H9 (cell line): ENCODE measurements at regions not wholly inside any gene's neighbourhood (a gene's known extent, or its start where the extent isn't known, plus 50 kb on each side); places are given as distances from the start of the nearest gene placed in this dataset.

Source experiments
- DNase-seq: peaks from one replicate; pipeline ENCODE4 v3.0.0-alpha.2; 2017
- H2AFZ ChIP-seq: one replicate; pipeline ENCODE4 v1.6.1; 2013; ENCODE audit warnings: mild to moderate bottlenecking, low read length, control low read depth, moderate library complexity
- H2AK5ac ChIP-seq: 2 replicates; pipeline ENCODE4 v1.6.1; 2013; ENCODE audit warnings: low read length, control low read depth, mixed read lengths; ENCODE audit not compliant: insufficient read length
- H2BK120ac ChIP-seq: one replicate; pipeline ENCODE4 v1.6.1; 2013; ENCODE audit warnings: low read depth, mild to moderate bottlenecking, low read length, control low read depth, inconsistent platforms; ENCODE audit not compliant: poor library complexity, severe bottlenecking
- H2BK12ac ChIP-seq: 2 replicates; pipeline ENCODE4 v1.6.1; 2013; ENCODE audit warnings: low read length, control low read depth, mixed read lengths, low read depth; ENCODE audit not compliant: insufficient read length
- H2BK15ac ChIP-seq: 2 replicates; pipeline ENCODE4 v1.6.1; 2013; ENCODE audit warnings: low read depth, low read length, control low read depth
- H2BK20ac ChIP-seq: one replicate; pipeline ENCODE4 v1.6.1; 2013; ENCODE audit warnings: low read depth, mild to moderate bottlenecking, low read length, control low read depth, inconsistent platforms; ENCODE audit not compliant: poor library complexity, severe bottlenecking
- H2BK5ac ChIP-seq: 2 replicates; pipeline ENCODE4 v1.6.1; 2013; ENCODE audit warnings: low read length, control low read depth, mixed read lengths; ENCODE audit not compliant: insufficient read length
- H3K14ac ChIP-seq: 2 replicates; pipeline ENCODE4 v1.6.1; 2013; ENCODE audit warnings: low read length, control low read depth; ENCODE audit not compliant: insufficient read depth
- H3K18ac ChIP-seq: 2 replicates; pipeline ENCODE4 v1.6.1; 2013; ENCODE audit warnings: low read depth, mild to moderate bottlenecking, mixed read lengths, low read length, control low read depth; ENCODE audit not compliant: insufficient read length
- H3K23ac ChIP-seq: 2 replicates; pipeline ENCODE4 v1.6.1; 2013; ENCODE audit warnings: low read length, control low read depth, mixed read lengths, low read depth; ENCODE audit not compliant: insufficient read length
- H3K23me2 ChIP-seq: 2 replicates; pipeline ENCODE4 v1.6.1; 2013; ENCODE audit warnings: low read depth, mild to moderate bottlenecking, mixed read lengths, low read length, control low read depth; ENCODE audit not compliant: insufficient read length, poor library complexity, severe bottlenecking
- H3K27ac ChIP-seq: 2 replicates; pipeline ENCODE4 v1.5.1; 2013; ENCODE audit warnings: low read length, control low read depth, mixed read lengths, low read depth; ENCODE audit not compliant: insufficient read length
- H3K27me3 ChIP-seq: 2 replicates; pipeline ENCODE4 v1.6.1; 2013; ENCODE audit warnings: low read length, control low read depth, inconsistent platforms; ENCODE audit not compliant: insufficient read depth
- H3K4ac ChIP-seq: 2 replicates; pipeline ENCODE4 v1.6.1; 2013; ENCODE audit warnings: low read depth, mild to moderate bottlenecking, control low read depth, inconsistent platforms, low read length, moderate library complexity
- H3K4me1 ChIP-seq: 2 replicates; pipeline ENCODE4 v1.6.1; 2013; ENCODE audit warnings: low read length, control low read depth, inconsistent platforms; ENCODE audit not compliant: insufficient read depth
- H3K4me2 ChIP-seq: 2 replicates; pipeline ENCODE4 v1.6.1; 2013; ENCODE audit warnings: low read length, control low read depth, mixed read lengths; ENCODE audit not compliant: insufficient read length, insufficient read depth
- H3K56ac ChIP-seq: 2 replicates; pipeline ENCODE4 v1.6.1; 2013; ENCODE audit warnings: low read depth, mild to moderate bottlenecking, mixed read lengths, low read length, control low read depth; ENCODE audit not compliant: insufficient read length
- H3K79me1 ChIP-seq: 2 replicates; pipeline ENCODE4 v1.6.1; 2013; ENCODE audit warnings: low read depth, mild to moderate bottlenecking, moderate library complexity, low read length, control low read depth, inconsistent platforms; ENCODE audit not compliant: insufficient read depth, poor library complexity, severe bottlenecking
- H3K79me2 ChIP-seq: 2 replicates; pipeline ENCODE4 v1.6.1; 2013; ENCODE audit warnings: low read length, control low read depth, inconsistent platforms; ENCODE audit not compliant: insufficient read depth
- H3K9ac ChIP-seq: 2 replicates; pipeline ENCODE4 v1.6.1; 2013; ENCODE audit warnings: low read length, control low read depth, mixed read lengths; ENCODE audit not compliant: insufficient read length; ENCODE audit errors: extremely low read depth
- H3K9me3 ChIP-seq: one replicate; pipeline ENCODE4 v1.6.1; 2013; ENCODE audit warnings: low read depth, low read length, inconsistent platforms; ENCODE audit not compliant: control insufficient read depth
- H3T11ph ChIP-seq: one replicate; pipeline ENCODE4 v1.6.1; 2013; ENCODE audit warnings: mild to moderate bottlenecking, low read length, control low read depth, inconsistent platforms
- H4K20me1 ChIP-seq: one replicate; pipeline ENCODE4 v1.6.1; 2013; ENCODE audit not compliant: control insufficient read depth, insufficient read length, insufficient read depth
- H4K5ac ChIP-seq: 2 replicates; pipeline ENCODE4 v1.6.1; 2013; ENCODE audit warnings: low read depth, mild to moderate bottlenecking, mixed read lengths, low read length, control low read depth; ENCODE audit not compliant: insufficient read length
- H4K8ac ChIP-seq: replicated peaks from 2 replicates; pipeline ENCODE4 v1.6.1; 2013; ENCODE audit warnings: low read length, control low read depth, mixed read lengths, low read depth; ENCODE audit not compliant: insufficient read length
- H4K91ac ChIP-seq: 2 replicates; pipeline ENCODE4 v1.6.1; 2013; ENCODE audit warnings: low read depth, mild to moderate bottlenecking, moderate library complexity, mixed read lengths, low read length, control low read depth; ENCODE audit not compliant: insufficient read length
- H3K27ac Mint-ChIP-seq, 3 experiments: 2 replicates in 2 of 3; 3 replicates in 1 of 3; pipeline ENCODE4 v1.8.0; 2020 to 2021; ENCODE audit warnings: mixed read lengths in 3 of 3, mild to moderate bottlenecking in 1 of 3, moderate library complexity in 1 of 3
- H3K27me3 Mint-ChIP-seq: 2 replicates; pipeline ENCODE4 v1.8.0; 2021; ENCODE audit warnings: low read depth, mild to moderate bottlenecking, moderate library complexity, mixed read lengths
- H3K36me3 Mint-ChIP-seq, 3 experiments: 2 replicates in 2 of 3; 3 replicates in 1 of 3; pipeline ENCODE4 v1.8.0; 2020 to 2021; ENCODE audit warnings: low read depth in 3 of 3, mixed read lengths in 3 of 3; ENCODE audit not compliant: insufficient read depth in 1 of 3
- H3K4me1 Mint-ChIP-seq, 2 experiments: 2 replicates each; pipeline ENCODE4 v1.8.0; 2020; ENCODE audit warnings: mixed read lengths in 2 of 2
- H3K4me3 Mint-ChIP-seq, 2 experiments: 2 replicates in 1 of 2; 3 replicates in 1 of 2; pipeline ENCODE4 v1.8.0; 2020 to 2021; ENCODE audit warnings: mild to moderate bottlenecking in 2 of 2, mixed read lengths in 2 of 2, moderate library complexity in 1 of 2
- H3K9me3 Mint-ChIP-seq, 2 experiments: 2 replicates in 1 of 2; 3 replicates in 1 of 2; pipeline ENCODE4 v1.8.0; 2020; ENCODE audit warnings: mild to moderate bottlenecking in 2 of 2, mixed read lengths in 2 of 2, moderate library complexity in 1 of 2
- CTCF ChIP-seq: fragments of 200-600 bp; sonication (generic); conservative IDR thresholded peaks from 3 replicates; pipeline ENCODE4 v1.8.0; 2021; ENCODE audit warnings: antibody characterized with exemption, mild to moderate bottlenecking
- WGBS: extraction: QIAGEN DNeasy Blood & Tissue Kit; methylation state at CpG from one replicate; pipeline ENCODE4 v1.1.7; 2013; ENCODE audit warnings: missing lambda C conversion rate, low lambda C conversion rate, mixed read lengths; ENCODE audit not compliant: insufficient read length; ENCODE audit errors: extremely low coverage; 5-methylcytosine and 5-hydroxymethylcytosine counted together

- H2BK120ac ChIP-seq, result no peak overlapping the region
- no peak overlapping the region for H2BK20ac ChIP-seq
- DNase-seq, result no peak
- H2AFZ ChIP-seq, result no peak overlapping the region
- H2BK5ac ChIP-seq, result no peak overlapping the region
- H4K20me1 ChIP-seq, result no peaks in the 10 kb centered on the region
- no peak overlapping the region for H3T11ph ChIP-seq
- Mint-ChIP-seq H3K9me3 (no peaks in the 10 kb centered on the region; a peak in 1 of 5 replicates), H3K27me3 (peaks cover 5% of the 10 kb centered on the region), H3K4me3 (no peak overlapping the region), H3K27ac (no peak overlapping the region), H3K36me3 (no peaks in the 10 kb centered on the region; a peak in 1 of 7 replicates), H3K4me1 (peaks cover 10 to 12% of the 10 kb centered on the region in 2 experiments)
- H3K9ac ChIP-seq, result no peak overlapping the region
- H2AK5ac ChIP-seq, result no peak overlapping the region
- no peak overlapping the region for H4K5ac ChIP-seq
- H4K91ac ChIP-seq, result no peak overlapping the region
- no peaks in the 10 kb centered on the region for H3K27me3 ChIP-seq
- H3K4me1 ChIP-seq, result no peaks in the 10 kb centered on the region; the same call in 1 of the 2 replicates
- no peak overlapping the region for H3K14ac ChIP-seq
- H2BK12ac ChIP-seq, result no peak overlapping the region
- no peak overlapping the region for H3K23ac ChIP-seq
- no peaks in the 10 kb centered on the region for H3K79me2 ChIP-seq
- H3K27ac ChIP-seq, result no peak overlapping the region
- no CpG with 5 or more reads among the region's 4 CpGs for WGBS
- H3K4ac ChIP-seq, result no peak overlapping the region
- no peak for TF ChIP-seq CTCF
- no peak overlapping the region for H3K18ac ChIP-seq
- H3K4me2 ChIP-seq, result no peak overlapping the region
- H4K8ac ChIP-seq, result no peak overlapping the region
- no peak overlapping the region for H2BK15ac ChIP-seq
- H3K9me3 ChIP-seq, result no peaks in the 10 kb centered on the region
- no peaks in the 10 kb centered on the region for H3K23me2 ChIP-seq
- no peak overlapping the region for H3K56ac ChIP-seq
- H3K79me1 ChIP-seq, result no peaks in the 10 kb centered on the region
These were observed 276.0 kb downstream of the ENC1 start for GRCh38 chr5:74364507-74364906.
